Breast epithelium (tissue), 3 donors: ENCODE measurements at regions not wholly inside any gene's neighbourhood (a gene's known extent, or its start where the extent isn't known, plus 50 kb on each side); places are given as distances from the start of the nearest gene placed in this dataset.

Experiments
- POLR2A ChIP-seq: fragments of 450-650 bp; IDR thresholded peaks from one replicate; pipeline ENCODE4 v1.6.1; 2016; ENCODE audit warnings: antibody characterized with exemption, mild to moderate bottlenecking, moderate library complexity
- POLR2AphosphoS5 ChIP-seq, 3 donors: sonication (generic); formaldehyde crosslinking; IDR thresholded peaks; one replicate each; pipeline ENCODE4 v1.6.1; 2017; ENCODE audit warnings: antibody characterized with exemption in 3 of 3
- TF ChIP-seq, protein P1 (sequence below), 3 donors: fragments of 450-650 bp; IDR thresholded peaks; one replicate each; pipeline ENCODE4 v1.5.1; 2016 to 2017; ENCODE audit warnings: antibody characterized with exemption in 3 of 3, mild to moderate bottlenecking in 3 of 3, moderate library complexity in 3 of 3

DNA sequence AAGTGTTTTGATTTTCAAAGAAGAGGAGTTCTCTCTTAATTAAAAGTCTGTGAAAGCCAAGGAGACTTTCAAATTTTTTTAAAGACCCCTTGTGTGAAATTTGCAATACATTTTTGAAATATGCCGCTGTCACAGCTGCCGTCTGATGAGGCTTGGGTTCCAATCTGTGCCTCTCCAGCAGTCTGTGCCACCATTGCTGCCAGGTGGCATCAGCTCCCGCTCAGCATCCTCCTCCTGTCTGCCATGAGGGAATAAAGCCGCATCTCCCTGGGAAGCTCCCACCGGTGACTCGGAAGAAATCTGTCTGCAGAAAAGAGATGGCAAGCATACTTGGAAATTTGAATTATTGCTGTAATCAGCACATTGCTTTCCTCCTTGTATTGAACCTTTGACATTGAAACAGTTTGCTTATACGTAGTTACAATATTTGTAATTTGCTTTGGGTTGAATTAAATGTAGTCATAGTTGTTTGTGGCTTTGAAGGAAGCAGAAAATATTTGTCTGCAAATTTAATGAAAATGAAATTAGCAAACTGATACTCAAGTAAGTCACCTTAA, 145.7 kb upstream of the SNX2 start:
- TF ChIP-seq, protein P1, sequence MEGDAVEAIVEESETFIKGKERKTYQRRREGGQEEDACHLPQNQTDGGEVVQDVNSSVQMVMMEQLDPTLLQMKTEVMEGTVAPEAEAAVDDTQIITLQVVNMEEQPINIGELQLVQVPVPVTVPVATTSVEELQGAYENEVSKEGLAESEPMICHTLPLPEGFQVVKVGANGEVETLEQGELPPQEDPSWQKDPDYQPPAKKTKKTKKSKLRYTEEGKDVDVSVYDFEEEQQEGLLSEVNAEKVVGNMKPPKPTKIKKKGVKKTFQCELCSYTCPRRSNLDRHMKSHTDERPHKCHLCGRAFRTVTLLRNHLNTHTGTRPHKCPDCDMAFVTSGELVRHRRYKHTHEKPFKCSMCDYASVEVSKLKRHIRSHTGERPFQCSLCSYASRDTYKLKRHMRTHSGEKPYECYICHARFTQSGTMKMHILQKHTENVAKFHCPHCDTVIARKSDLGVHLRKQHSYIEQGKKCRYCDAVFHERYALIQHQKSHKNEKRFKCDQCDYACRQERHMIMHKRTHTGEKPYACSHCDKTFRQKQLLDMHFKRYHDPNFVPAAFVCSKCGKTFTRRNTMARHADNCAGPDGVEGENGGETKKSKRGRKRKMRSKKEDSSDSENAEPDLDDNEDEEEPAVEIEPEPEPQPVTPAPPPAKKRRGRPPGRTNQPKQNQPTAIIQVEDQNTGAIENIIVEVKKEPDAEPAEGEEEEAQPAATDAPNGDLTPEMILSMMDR (IDR thresholded peaks at IDR 0.05), result no peak
- no peak for TF ChIP-seq POLR2A
- TF ChIP-seq POLR2AphosphoS5 (IDR thresholded peaks at IDR 0.05), result no peak
